Colonic mucosa (tissue), 4 donors: ENCODE measurements at regions not wholly inside any gene's neighbourhood (a gene's known extent, or its start where the extent isn't known, plus 50 kb on each side); places are given as distances from the start of the nearest gene placed in this dataset.

ENCODE experiments used
- DNase-seq: peaks from one replicate; pipeline ENCODE4 v3.0.0-alpha.2; 2020
- H3K27ac ChIP-seq: fragments of 200-600 bp; one replicate; pipeline ENCODE4 v1.8.0; 2021
- H3K27me3 ChIP-seq: fragments of 200-600 bp; one replicate; pipeline ENCODE4 v1.8.0; 2021
- H3K36me3 ChIP-seq: fragments of 200-600 bp; one replicate; pipeline ENCODE4 v1.8.0; 2021
- H3K4me1 ChIP-seq: fragments of 200-600 bp; one replicate; pipeline ENCODE4 v1.8.0; 2021; ENCODE audit warnings: mild to moderate bottlenecking
- H3K4me3 ChIP-seq: fragments of 200-600 bp; one replicate; pipeline ENCODE4 v1.8.0; 2021
- H3K9ac ChIP-seq, 2 donors: one replicate each; pipeline ENCODE4 v1.7.0; 2013; ENCODE audit warnings: control low read depth in 2 of 2, low read depth in 2 of 2, low read length in 2 of 2
- H3K9me3 ChIP-seq: fragments of 200-600 bp; one replicate; pipeline ENCODE4 v1.8.0; 2021
- CTCF ChIP-seq: fragments of 200-600 bp; IDR thresholded peaks from one replicate; pipeline ENCODE4 v1.8.0; 2022; ENCODE audit warnings: antibody characterized with exemption, mild to moderate bottlenecking
- intact Hi-C: fragments of 100-400 bp; cut with DNase I; formaldehyde crosslinking; loops from one replicate; pipeline ENCODE4 v1.14.1; 2022
- donor health status: healthy.
- donor health status: DM: no; HTN: no; CAD: no.
- donor health status: DM: no; HTN: no; CAD: no.

- H3K27ac ChIP-seq: no peak overlapping the region
- H3K9ac ChIP-seq: no peak overlapping the region
- intact Hi-C loops: no loop called here
- H3K9me3 ChIP-seq: no peaks in the 10 kb centered on the region
- H3K27me3 ChIP-seq: no peaks in the 10 kb centered on the region
- no peaks in the 10 kb centered on the region for H3K4me1 ChIP-seq
- no peak for TF ChIP-seq CTCF
- no peak overlapping the region for H3K4me3 ChIP-seq
- no peaks in the 10 kb centered on the region for H3K36me3 ChIP-seq
- DNase-seq: no peak
Observed at GRCh38 chr7:131189488-131189887, 138.2 kb upstream of the MKLN1 start.

DNA sequence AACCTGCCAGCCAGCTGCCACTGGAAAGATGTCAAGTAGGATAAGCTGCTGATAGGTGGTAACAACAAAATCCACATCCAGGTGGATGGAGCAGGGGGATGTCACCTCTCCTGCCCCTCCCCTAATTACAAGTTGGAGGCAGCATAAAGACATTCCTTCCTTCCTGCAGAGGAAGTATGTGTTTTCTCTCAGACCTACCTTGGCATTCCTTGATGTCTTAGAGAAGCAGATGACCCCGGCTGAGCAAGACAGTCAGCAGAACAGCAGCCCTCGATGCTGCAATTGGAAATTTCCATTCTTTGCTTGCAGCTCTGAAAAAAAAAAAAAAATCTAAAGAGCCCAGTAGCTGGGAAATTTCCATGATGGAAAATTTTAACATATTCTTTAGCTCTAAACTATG, 137.5 kb upstream of the MKLN1 start:
- intact Hi-C loops: loop anchor here (10.0 kb wide), 1 partner anchor 115 kb away; no protein-coding TSS in a partner anchor
- H3K4me3 ChIP-seq: no peak overlapping the region
- H3K27ac ChIP-seq: no peak overlapping the region

DNA sequence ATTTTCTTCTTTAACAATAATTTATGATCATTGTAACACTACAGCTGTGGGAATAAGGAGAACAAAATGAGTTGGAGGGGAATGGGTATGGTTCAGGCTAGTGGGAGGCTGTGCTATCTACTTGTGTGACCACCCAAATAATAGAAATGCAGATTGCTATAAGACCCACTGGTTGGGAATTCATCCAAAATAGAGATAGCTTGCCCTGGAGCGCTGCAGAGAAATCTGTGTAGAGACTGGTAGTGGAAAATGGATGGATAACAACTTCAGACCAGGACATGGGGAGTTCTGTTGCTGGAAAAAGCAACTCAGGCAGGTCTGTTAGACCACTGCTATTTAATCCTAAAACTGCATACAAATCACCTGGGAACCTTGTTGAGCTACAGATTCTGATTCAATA, 137.1 kb upstream of the MKLN1 start:
- TF ChIP-seq CTCF: no peak
- Histone ChIP-seq H3K27me3 (no peaks in the 10 kb centered on the region), H3K9me3 (no peaks in the 10 kb centered on the region), H3K4me3 (no peak overlapping the region), H3K9ac (no peak overlapping the region), H3K27ac (no peak overlapping the region), H3K4me1 (no peaks in the 10 kb centered on the region), H3K36me3 (no peaks in the 10 kb centered on the region)
- intact Hi-C loops: loop anchor here (10.0 kb wide), 1 partner anchor 114 kb away; no protein-coding TSS in a partner anchor
- no peak for DNase-seq

More for the DNA sequence above, 137.5 kb upstream of the MKLN1 start:
- no peaks in the 10 kb centered on the region for H3K27me3 ChIP-seq
- H3K4me1 ChIP-seq: no peaks in the 10 kb centered on the region
- TF ChIP-seq CTCF: no peak
- no peaks in the 10 kb centered on the region for H3K36me3 ChIP-seq
- no peaks in the 10 kb centered on the region for H3K9me3 ChIP-seq
- H3K9ac ChIP-seq: no peak overlapping the region
- no peak for DNase-seq

DNA sequence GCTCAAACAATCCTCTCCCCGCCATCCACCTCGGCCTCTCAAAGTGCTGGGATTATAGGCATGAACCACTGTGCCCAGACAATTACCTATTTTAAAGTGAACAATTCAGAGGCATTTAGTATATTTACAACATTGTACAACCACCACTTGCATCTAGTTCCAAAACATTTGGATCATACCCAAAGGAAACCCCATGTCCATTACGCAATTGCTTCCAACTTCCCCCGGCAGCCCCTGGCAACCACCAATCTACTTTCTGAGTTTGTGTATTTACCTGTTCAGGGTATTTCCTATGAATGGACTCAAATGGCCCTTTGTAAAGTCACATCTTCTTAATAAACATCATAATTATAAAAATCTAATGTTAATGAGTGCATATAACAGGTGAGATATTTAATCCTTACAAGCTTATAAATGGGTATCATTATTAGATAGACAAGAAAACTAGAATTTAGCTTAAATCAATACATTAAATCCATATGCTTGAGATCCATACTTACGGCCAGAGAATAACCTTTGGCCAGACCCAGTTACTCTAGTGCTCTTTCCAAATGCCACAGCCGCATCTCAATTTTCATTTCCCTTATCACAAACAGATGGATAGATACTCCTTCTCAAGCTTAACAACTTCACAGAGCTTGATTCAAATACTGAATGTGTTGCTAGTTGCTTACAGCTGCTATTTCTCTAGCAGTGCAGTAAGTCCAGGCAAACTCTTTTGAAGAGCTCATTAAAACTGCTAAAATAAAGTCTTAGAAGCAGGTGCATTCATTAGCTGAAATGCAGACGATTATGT, 133.4 kb upstream of the MKLN1 start:
- Histone ChIP-seq H3K27ac (no peak overlapping the region), H3K36me3 (no peaks in the 10 kb centered on the region), H3K9ac (no peak overlapping the region), H3K4me3 (no peak overlapping the region), H3K27me3 (no peaks in the 10 kb centered on the region), H3K9me3 (no peaks in the 10 kb centered on the region), H3K4me1 (no peaks in the 10 kb centered on the region)
- DNase-seq: no peak
- TF ChIP-seq CTCF: no peak
- intact Hi-C loops: loop anchor here (10.0 kb wide), 1 partner anchor 111 kb away; no protein-coding TSS in a partner anchor

DNA sequence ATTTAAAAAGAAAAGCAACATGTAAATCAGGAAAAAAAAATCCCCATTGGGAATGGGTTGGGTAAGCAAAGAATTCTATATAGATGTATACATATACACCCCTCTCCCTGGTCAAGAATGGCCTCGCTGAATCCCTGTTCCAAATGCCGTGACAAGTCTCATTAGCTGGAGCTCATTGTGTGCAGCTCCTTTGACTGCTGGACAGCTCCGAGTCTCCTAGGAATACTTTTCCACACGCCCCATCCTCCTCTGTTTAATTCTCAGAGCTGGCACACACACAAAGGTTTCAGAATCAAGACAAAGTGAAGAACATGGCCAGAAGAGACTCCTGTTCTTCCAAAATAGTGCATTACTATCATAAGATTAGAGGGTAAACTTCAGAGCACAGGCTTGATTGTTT, 130.9 kb upstream of the MKLN1 start:
- Histone ChIP-seq H3K27ac (no peak overlapping the region), H3K4me1 (no peaks in the 10 kb centered on the region), H3K36me3 (no peaks in the 10 kb centered on the region), H3K9me3 (no peaks in the 10 kb centered on the region), H3K4me3 (no peak overlapping the region), H3K27me3 (no peaks in the 10 kb centered on the region), H3K9ac (no peak overlapping the region)
- intact Hi-C loops: loop anchor here (10.0 kb wide), 1 partner anchor 108 kb away; no protein-coding TSS in a partner anchor
- DNase-seq: no peak
- TF ChIP-seq CTCF: no peak
